ENCODE measurements at regions not wholly inside any gene's neighbourhood (a gene's known extent, or its start where the extent isn't known, plus 50 kb on each side); places are given as distances from the start of the nearest gene placed in this dataset.
"Not testable (repeated sequence)": the region's sequence is repeated elsewhere in the genome, so short reads cannot be mapped to it uniquely, and the experiment has no call there.

DNA sequence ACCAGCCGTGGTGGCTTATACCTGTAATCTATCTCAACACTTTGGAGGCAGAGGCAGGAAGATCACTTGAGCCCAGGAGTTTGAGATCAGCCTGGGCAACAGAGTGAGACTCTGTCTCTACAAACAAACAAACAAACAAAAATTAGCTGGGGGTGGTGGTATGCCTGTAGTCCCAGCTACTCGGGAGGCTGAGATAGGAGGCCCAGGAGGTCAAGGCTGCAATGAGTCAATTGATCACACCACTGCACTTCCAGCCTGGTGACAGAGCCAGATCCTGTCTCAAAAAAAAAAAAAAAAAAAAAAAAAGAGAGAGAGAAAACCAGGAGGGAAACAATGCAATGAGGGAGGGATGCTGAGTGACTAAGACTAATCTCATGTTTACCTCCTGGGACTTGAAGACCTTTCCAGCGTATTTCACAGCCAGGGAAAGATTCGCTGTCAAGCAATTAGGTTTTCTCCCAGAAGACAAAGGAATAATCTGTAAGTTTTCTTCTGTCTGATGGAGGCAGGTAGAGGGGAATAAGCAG lies 51.1 kb upstream of the MIER3 start:
- ATAC-seq (no peak), DNase-seq (no peak)

DNA sequence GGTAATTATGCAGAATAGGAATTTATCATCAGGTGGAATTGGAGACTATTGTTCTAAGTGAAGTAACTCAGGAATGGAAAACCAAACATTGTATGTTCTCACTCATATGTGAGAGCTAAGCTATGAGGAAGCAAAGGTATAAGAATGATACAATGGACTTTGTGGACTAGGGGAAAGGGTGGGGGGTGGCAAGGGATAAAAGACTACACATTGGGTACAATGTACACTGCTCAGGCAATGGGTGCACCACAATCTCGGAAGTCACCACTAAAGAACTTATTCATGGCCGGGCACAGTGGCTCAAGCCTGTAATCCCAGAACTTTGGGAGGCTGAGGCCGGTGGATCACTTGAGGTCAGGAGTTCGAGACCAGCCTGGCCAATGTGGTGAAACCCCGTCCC lies 51.6 kb upstream of the MIER3 start:
- ATAC-seq: not testable (repeated sequence)

DNA sequence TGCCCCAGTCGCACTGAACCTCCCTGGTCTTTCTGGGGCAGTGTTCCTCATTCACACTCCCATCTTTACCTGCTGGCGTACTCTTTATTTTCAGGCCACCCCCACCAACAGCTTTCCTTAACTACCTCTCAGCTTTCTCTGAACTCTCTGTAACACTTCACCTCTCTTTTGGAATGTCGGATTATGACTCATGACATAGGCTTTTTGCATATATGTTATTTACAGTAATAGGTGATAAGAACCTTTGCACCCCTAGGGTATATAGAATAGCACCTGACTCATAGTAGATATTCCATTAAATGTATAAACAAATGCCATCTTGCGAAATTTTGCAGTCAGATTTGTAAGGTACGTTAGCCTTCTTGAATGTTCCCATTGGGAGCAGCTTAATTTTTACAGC lies 52.9 kb upstream of the MIER3 start:
- ATAC-seq: no peak
- DNase-seq: no peak

More for the DNA sequence above, 51.6 kb upstream of the MIER3 start:
- DNase-seq: not testable (repeated sequence)

DNA sequence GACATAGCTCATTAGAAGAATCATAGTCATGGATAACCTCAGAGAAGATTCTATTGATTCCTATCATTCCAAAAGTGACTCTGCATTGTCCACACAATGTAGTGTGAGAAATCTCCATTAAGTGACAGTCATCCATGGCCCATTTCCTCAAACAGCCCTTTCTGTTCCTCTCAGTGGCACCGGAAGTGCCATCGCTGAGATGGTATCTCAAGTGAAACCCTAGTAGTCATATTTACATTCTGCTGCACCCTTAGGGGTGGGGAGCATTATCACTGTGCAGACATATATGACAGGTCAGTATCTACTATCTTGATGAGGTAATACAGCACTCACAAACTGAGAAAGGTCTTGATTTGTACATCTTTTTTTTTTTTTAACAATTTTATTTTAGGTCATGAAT lies 55.4 kb upstream of the MIER3 start:
- ATAC-seq (no peak), DNase-seq (no peak)

DNA sequence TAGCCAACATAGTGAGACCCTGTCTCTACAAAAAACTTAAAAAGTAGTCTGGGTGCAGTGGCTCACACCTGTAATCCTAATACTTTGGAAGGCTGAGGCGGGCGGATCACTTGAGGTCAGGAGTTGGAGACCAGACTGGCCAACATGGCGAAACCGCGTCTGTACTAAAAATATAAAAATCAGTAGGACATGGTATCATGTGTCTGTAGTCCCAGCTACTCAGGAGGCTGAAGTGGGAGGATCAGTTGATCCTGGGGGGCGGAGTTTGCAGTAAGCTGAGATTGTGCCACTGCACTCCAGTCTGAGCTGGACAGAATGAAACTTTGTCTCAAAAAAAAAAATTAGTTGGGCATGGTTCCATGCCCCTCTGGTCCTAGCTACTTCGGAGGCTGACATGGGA lies 57.9 kb upstream of the MIER3 start:
- ATAC-seq: no peak
- DNase-seq: no peak

DNA sequence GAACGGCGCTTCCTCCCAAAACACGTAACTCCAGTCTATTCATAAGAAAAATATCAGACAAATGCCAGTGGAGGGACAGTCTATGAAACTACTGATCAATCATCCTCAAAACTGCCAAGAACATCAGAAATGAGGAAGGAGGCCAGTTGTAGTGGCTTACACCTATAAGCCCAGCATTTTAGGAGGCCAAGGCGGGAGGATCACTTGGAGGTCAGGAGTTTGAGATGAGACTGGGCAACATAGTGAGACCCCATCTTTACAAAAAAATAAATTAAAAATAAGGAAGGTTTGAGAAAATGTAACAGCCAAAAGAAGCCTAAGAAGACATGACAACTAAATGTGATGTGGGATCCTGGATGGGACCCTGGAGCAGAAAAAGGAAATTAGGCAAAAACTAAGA lies 58.9 kb upstream of the MIER3 start:
- ATAC-seq (no peak), DNase-seq (no peak)

DNA sequence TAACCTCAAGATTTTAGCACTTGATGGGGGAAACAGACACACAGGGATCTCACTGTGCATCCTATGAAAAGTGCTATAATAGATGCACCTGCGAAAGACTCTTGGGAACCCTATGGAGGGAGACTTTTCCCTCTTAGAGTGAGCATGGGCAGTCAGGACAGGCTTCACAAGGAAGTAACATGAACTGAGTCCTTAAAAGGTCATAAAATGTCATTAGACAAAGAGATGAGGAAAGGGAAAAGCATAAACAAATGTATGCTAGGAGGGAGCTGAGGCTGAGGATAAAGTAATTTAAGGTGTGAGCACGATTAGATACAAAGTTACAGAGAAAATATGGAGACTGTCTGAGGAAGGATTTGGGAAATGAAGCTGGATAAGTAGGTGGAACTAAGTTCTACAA lies 60.6 kb upstream of the MIER3 start:
- ATAC-seq: no peak
- DNase-seq: no peak

DNA sequence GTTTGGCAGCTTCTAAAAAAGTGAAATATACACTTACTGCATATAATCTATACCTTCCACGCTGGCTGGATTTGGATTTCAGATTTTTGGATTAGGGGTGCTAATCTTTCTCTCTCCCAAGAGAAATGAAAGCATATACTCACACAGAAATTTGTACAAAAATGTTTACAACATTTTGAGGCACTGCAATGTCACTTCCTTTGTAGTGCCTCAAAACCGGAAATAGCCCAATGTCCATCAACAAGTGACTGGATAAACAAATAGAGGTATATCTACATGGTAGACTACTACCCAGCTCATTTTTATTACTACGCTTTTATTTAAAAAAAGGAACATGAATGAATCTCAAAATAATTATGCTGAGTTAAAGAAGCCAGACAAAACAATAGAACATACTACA lies 74.0 kb upstream of the MIER3 start:
- ATAC-seq: no peak
- DNase-seq: no peak

DNA sequence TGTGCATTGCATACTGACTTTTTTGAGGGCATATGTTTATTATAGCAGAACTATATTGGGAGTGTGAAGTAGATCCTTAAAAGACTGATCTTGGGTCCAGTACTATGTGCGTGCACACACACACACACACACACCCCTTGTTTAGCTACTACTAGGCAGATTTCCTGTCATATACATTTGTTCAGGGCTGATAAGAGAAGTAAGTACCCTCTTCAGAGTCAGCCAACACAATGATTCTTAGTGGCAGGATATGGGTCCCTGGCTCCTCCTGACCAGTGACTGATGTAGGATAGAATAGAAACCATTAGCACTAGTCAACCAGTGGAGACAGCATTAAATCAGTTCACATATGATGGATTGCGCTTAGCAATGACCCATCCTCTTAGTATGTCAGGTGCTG lies 76.2 kb upstream of the MIER3 start:
- ATAC-seq (no peak), DNase-seq (no peak)

DNA sequence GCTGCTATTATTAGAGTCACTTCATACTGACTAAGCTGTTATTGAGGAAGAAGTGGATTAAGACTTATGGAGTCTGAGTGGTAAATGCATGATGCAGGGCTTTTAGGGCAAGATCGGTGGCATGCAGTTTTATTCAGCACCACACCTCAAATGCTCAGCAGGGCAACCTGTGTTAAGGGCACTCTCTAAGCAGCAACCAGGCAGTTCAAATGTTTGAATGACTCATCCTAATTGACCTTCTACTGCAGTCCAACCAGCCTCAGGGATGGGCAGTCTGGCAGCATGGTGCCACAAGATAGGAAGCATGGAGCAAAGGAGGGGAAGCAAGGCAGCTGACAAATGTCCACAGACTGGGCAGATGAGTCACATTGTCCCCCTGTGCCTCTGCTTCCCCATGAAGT lies 80.2 kb upstream of the MIER3 start:
- ATAC-seq: peak; percentile 56
- no peak for DNase-seq

DNA sequence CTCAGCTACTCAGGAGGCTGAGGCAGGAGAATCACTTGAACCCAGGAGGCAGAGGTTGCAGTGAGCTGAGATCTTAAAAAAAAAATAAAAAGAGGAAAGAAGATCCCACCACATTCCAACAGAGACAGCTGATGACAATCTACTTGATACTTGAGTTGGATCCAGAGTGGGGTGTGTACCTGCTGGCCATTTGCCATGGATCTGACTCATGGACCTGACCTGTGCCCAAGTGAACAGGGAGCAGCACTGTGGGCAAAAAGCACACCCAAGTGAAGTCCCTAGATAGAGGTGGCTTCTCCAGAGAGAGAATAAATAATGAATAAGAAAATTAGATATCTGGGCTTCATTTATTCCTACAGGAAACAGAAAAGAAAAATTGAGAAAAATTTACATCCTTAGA lies 81.2 kb upstream of the MIER3 start:
- DNase-seq: no peak
- ATAC-seq: no peak

DNA sequence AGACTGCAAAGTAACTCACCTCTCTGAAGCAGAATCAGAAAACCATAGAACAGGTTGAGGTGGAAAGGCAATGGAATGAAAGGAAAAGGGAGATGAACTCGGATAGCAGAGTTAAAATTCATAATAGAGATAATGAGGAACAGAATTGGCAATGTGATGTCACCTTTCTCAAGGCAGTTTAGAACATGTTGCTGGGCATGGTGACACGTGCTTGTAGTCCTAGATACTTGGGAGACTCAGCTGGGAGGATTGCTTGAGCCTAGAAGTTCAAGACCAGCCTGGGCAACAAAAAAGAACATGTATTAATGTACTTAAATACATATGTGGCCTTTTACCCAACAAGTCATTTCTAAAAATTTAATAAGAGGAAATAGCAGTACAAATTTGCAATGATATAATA lies 81.6 kb upstream of the MIER3 start:
- DNase-seq: no peak
- no peak for ATAC-seq

DNA sequence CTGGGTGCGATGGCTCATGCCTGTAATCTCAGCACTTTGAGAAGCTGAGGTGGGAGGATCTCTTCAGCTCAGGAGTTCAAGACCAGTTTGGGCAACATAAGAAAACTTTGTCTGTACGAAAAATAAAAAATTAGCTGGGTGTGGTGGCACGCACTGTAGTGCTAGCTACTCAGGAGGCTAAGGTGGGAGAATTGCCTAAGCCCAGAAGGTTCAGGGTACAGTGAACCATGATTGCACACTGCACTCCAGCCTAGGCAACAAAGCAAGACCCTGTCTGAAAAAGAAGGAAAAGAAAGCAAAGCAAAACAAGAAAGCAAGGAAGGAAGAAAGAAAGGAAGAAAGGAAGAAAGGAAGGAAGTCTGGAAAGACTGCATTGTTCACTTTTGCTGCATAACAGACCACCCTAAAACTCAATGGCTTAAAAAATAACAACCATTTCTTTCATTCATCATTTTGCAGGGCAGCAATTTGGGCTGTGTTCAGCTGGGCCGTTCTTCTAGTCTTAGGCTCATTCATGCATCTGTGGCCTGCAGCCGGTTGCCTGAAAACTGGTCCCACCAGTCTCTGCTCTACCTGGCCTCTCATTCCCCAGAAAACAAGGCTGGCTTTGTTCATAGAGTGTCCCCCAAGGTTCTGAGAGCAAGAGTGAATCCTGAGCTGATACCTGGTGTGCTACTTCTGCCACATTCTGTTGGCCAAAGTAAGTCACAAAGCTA lies 82.4 kb upstream of the MIER3 start:
- no peak for ATAC-seq
- no peak for DNase-seq

DNA sequence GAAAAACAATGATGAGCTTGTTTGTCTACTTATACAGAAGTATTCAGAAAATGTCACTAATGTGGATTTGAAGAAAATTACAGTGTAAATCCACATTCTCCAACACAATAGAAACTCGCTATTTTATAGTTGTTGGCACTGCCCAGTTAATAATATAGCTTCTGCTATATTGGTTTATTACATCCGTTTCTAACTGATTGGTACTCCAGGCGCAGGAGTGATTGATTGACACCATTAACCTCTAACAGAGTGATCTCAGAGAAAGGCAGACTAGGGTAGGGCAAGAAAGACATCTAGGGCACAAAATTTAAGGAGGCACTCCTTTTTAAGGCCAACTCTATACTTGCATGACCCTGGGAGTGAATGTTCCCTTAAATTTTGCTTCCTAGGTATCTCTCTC lies 84.0 kb upstream of the MIER3 start:
- no peak for DNase-seq

DNA sequence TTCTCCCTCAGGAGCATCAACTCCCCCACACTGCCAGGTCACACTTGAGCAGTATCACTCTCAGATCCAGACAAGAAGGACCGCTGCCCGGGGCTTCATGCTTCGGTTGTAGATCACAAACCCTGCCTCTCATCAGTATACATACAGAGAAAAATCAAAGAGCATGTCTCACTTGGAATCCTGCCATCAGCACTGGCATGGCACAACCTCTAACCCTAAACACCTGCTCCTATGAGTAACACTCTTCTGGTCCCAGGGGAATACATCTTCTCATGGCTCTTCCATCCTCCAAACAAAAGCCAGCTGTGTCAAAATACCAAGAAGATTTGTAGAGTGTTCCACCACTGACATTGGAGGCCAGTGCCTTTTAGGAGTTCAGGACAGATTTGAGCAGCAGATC lies 84.8 kb upstream of the MIER3 start:
- no peak for ATAC-seq

More for the DNA sequence above, 84.0 kb upstream of the MIER3 start:
- no peak for ATAC-seq

DNA sequence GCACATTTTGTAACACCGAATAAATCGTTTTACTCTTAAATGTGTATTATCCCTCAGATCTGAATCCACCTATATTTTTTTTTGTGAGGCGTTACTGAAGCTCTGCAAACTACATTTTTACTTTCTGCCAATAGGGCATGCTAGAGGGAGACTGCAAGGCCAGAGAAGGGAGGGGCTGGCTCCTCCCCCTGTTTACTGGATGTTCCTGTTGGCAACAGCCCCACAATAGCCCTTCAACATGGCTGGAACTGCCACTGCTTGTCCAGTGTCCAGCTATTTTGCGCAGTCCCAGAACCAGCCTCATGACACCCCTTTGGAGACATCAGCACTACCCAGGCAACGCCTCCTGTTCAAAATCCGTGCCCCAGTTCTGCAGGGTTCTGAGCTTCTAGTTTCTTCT lies 85.4 kb upstream of the MIER3 start:
- DNase-seq (no peak), ATAC-seq (no peak)

More for the DNA sequence above, 84.8 kb upstream of the MIER3 start:
- DNase-seq: no peak

DNA sequence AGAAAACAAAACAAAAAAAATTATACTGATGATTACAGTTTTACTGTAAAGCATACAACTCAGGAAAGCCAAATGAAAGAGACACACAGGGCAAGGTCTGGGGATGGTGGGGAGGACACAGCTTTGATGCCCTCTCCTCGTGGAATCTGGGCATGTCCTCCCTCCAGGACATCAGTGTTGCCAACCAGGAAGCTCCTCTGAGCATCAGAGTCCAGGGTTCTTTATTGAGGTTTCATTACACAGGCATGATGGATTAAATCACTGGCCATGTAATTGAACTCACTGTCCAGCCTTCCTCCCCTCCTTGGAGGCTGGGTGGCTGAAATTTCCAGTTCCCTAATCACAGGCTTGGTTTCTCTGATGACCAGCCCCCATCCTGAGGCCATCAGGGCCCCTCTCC lies 89.6 kb upstream of the MIER3 start:
- DNase-seq (no peak), ATAC-seq (no peak)

DNA sequence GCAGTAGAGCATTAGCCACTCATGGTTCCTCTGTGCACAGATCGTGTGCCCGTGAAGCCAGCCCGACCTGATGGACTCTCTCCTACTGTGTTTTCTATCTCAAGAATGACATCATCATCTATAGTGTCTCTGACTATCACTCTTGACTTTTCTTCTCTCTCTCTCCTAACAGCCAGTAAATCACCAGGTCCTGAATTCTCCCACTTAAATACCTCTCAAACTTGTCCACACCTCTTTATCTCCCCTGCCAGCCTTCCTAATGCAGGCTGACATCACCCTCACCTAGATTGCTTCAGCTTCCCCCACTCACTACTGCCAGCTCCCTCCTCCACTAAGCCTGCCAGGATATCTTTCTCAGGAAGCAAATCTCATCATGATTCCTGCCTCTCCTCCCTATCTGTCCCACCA lies 90.6 kb upstream of the MIER3 start:
- DNase-seq: no peak
- ATAC-seq: no peak

DNA sequence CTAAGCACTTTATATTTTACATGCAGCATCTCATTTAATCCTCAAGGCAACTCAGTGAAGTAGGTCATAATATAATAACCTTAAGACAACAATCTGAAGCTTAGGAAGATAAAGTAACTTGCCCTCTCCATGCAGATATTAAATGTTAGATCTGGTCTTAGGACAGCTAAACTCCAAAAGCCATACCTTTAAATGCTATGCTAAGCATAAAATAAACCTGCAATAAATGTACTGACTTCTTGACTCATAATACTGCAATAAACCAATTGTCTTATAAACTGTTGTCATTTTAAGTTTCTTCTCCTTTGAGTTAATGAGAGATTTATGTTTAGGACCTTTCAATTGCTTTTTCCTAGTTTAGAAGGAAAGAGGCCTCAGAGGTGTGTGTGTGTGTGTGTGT lies 102.2 kb upstream of the MIER3 start:
- DNase-seq: no peak
- no peak for ATAC-seq

DNA sequence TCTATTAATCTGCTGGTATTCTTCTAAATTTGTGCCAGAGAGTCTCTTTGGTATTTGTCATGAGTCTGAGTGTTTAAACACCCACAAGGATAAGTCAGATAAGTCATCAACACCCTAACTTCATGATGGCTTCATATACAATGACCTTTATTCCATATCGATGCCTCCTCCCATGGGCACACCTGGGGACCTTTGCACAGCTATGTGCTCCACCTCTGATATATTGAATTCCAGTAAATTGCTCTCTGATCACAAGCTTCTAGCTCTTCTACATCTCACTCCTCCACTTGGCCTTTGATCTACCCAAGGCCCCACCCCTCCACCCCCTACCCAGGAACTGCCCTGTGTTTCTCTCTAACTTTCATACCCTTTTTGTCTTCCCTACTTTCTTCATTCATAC lies 102.7 kb upstream of the MIER3 start:
- ATAC-seq (no peak), DNase-seq (no peak)

DNA sequence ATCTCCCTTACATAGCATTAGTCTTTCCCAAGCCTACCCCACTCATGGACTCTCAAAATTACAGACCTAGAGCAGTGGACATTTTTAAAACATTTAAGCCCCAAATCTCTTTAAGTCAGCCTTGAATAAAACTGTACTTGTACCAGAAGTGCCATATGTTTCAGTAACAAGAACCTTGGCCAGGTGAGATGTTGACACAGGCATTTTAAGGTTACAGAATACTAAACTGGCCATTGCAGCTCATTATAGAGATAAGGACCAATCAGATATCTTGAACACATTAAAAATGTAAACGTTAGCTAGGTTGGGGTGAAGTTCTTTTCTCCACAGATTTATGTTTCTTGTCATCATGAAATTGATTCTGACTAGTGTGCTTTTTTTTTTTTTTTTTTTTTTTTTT lies 103.8 kb upstream of the MIER3 start:
- DNase-seq: no peak
- ATAC-seq: no peak

DNA sequence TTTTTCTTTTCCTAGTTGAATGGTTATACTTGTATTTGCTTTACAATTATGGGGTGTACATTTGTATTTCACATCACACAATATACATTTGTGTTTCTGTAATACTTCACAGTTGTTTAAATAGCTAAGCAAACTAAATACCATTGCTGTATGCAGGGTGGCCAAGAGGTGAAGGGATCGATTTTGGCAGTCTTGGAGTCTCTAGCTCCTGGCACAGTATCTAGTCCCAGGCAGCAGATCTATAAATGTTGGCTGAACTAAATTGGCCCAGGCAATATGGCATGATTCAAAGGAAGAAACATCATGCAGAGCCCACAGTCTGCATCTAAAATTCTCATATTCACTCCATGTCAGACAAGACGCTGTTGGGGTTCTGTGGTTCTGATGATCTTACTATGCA lies 110.1 kb upstream of the GPBP1 start:
- DNase-seq: no peak
- no peak for ATAC-seq

DNA sequence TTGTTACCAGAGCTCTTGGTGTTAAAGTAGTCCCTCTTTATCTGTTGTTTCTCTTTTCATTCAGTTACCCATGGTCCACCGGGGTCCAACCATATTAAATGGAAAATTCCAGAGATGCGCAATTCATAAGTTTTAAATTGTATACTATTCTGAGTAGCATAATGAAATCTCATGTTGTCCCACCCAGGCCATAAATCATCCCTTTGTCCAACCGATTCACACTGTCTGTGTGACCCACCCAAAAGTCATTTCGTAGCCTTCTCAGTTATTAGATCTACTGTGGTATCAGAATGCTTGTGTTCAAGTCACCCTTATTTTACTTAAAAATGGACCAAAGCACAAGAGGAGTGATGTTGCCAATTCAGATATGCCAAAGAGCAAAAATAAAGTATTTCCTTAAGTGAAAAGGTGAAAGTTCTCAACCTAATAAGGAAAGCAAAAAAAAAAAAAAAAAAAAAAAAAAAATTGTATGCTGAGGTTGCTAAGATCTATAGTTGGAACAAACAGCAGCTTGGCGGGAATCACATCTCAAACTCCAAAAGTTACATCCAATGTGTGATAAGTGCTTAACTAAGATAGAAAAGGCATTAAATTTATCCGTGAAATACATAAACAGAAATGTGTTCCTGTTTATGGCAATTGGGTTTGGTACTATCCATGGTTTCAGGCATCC lies 106.8 kb upstream of the GPBP1 start:
- DNase-seq (no peak), ATAC-seq (no peak)

DNA sequence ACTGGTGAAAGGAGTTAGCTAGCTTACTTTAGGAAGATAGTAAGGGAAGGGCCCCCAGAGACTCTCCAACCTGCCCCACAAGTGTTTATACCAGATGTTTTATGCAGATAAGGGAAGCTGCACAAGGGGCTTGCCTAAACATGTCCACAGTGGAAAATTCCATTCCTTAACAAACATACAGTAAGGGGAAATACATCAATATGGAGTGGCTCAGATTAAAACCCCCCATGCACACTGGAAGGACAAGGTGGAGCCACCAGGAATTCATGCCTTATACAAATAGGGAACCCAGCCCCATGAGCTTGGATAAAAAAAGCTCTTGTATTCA lies 106.3 kb upstream of the GPBP1 start:
- no peak for ATAC-seq

More for the DNA sequence above, 106.3 kb upstream of the GPBP1 start:
- no peak for DNase-seq
